GM12891 (cell line): ENCODE measurements at regions not wholly inside any gene's neighbourhood (a gene's known extent, or its start where the extent isn't known, plus 50 kb on each side); places are given as distances from the start of the nearest gene placed in this dataset.

Experiments
- DNase-seq: peaks from one replicate; pipeline ENCODE4 v3.0.0; 2011; ENCODE audit warnings: low spot score; ENCODE audit not compliant: insufficient read length
- FAIRE-seq: peaks from 2 replicates; lab custom pipeline; 2011; peaks lifted over from hg19 to GRCh38; lab: Jason Lieb, UNC
- PAX5 ChIP-seq: IDR thresholded peaks from 2 replicates; pipeline ENCODE4 v1.6.1; 2011; ENCODE audit warnings: low read length, moderate library complexity, mild to moderate bottlenecking; ENCODE audit not compliant: insufficient read depth, severe bottlenecking
- POLR2A ChIP-seq: IDR thresholded peaks from 2 replicates; pipeline ENCODE4 v1.6.1; 2011; ENCODE audit warnings: low read depth, low read length, control low read depth
- POLR2AphosphoS5 ChIP-seq: IDR thresholded peaks from 2 replicates; pipeline ENCODE4 v1.6.1; 2011; ENCODE audit warnings: low read depth, low read length, control low read depth
- POU2F2 ChIP-seq: IDR thresholded peaks from 2 replicates; pipeline ENCODE4 v1.6.1; 2011; ENCODE audit warnings: low read depth, mild to moderate bottlenecking, control low read depth, low read length, moderate library complexity
- SPI1 ChIP-seq: IDR thresholded peaks from 2 replicates; pipeline ENCODE4 v1.6.1; 2011; ENCODE audit warnings: low read depth, low read length, control low read depth
- TAF1 ChIP-seq: IDR thresholded peaks from 2 replicates; pipeline ENCODE4 v1.6.1; 2011; ENCODE audit warnings: low read depth, low read length, control low read depth

DNA sequence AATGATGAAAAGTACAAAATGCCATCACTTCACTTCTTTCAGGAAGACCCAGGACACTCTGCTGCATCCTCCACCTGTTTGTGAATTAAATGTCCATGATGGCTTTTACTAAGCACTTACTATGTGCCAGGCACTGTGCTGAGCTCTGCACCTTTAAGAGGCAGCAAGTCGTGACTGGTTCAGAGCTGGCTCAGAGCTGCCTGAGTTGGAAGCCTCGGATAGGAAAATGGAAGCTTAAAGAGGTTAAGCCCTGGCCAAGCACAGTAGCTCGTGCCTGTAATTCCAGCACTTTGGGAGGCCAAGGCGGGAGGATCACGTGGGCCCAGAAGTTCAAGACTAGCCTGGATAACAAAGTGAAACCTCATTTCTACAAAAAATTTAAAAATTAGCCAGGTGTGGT, 95.6 kb downstream of the SNX5 start:
- FAIRE-seq (peak; percentile 31), DNase-seq (no peak)
- TF ChIP-seq PAX5 (no peak), POU2F2 (no peak), POLR2AphosphoS5 (no peak), SPI1 (no peak), POLR2A (no peak), TAF1 (no peak)

DNA sequence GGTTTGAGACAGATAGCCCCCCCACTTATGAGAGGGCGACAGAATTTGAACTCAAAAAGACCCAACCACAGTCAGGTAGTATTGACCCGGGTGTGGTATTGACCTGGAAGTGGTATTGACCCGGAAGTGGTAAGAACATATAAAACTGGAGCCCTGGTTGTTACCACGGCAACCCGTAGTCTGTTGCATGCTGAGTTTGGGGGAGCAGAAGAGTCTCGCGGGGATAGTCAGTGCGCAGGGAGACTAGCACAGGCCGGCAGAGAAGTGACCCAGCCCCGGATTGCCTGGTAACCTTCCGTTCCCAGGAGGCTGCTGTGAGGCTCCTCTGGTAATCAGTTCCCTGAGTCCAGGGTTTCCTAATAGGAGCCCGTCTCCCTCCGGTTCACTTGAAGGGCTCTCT, 96.2 kb downstream of the SNX5 start:
- TF ChIP-seq POU2F2 (no peak), POLR2AphosphoS5 (no peak), TAF1 (no peak), POLR2A (no peak), SPI1 (no peak)
- FAIRE-seq: peak; percentile 90
- no peak for DNase-seq

DNA sequence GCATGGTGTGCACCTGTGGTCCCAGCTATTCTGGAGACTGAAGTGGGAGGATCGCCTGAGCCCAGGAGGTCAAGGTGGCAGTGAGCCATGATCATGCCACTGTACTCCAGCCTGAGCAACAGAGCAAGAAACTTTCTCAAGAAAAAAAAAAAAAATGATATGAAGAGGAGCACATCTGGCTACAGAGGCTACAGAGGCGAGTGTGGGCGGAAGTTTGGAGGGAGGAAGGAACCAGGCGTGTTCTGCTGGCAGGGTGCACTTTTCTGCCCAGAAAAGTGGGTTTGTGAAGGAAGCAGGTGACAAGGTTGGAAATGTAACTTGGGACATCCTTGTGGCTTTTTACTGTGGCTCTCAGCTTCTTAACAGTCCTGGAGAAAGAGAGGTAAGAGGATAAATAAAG, 96.7 kb downstream of the SNX5 start:
- DNase-seq (no peak), FAIRE-seq (no peak)
- no peak for TF ChIP-seq SPI1
- TF ChIP-seq POLR2A: no peak
- TF ChIP-seq POU2F2: no peak
- no peak for TF ChIP-seq PAX5
- no peak for TF ChIP-seq POLR2AphosphoS5
- TF ChIP-seq TAF1: no peak

DNA sequence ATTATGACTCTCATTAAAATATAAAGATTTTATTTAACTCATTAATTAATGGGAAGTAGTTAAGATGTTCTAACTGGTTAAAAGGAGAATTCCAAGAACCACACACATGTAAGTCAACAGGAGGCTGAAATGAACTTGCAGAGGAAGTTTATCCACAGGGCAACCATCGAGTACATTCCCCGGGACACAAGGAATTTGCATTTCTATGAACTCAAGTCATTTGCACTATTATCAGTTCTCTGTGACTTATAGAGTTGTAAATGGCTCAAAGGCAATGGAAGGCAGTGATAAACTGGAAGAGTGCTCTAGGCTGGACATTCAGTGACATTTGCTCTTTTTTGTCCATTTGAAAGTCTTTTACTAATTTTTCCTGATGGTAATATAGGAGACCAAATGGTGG, 97.4 kb downstream of the SNX5 start:
- FAIRE-seq (no peak), DNase-seq (no peak)
- TF ChIP-seq POLR2A (no peak), PAX5 (no peak), POU2F2 (no peak), SPI1 (no peak), TAF1 (no peak), POLR2AphosphoS5 (no peak)

DNA sequence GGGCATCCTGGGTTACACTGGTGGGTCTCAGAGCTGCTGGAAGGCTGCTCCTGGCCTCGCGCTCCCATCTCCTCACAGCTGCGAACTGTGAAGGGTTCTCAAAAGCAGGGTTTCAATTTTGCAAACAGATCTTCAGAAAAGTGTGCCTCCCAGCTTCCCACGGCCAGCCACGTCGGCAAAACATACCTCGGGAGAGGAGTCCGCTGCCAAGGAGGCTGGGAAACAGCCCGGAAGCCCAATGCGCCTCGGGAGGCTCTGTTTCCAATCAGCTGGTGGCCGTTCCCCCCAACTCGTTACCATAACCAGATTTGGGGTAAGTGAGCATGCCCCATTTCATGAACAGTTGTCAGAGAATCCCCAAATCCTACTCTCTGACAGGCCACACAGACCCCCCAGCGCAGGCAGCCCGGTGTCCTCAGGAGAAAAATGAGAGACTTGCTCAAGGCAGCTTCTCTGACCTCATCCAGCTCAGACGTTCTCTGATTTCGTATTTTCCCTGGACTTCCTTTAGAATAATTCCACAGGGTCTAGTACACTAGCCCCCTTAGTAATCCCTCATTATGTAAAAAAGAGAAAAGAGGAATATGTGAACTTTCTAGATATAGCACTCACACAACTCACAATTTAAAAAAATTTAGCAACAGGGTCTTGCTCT, 98.4 kb downstream of the SNX5 start:
- FAIRE-seq (no peak), DNase-seq (no peak)
- no peak for TF ChIP-seq POU2F2
- no peak for TF ChIP-seq POLR2A
- TF ChIP-seq PAX5: no peak
- no peak for TF ChIP-seq TAF1
- TF ChIP-seq SPI1: no peak
- no peak for TF ChIP-seq POLR2AphosphoS5

DNA sequence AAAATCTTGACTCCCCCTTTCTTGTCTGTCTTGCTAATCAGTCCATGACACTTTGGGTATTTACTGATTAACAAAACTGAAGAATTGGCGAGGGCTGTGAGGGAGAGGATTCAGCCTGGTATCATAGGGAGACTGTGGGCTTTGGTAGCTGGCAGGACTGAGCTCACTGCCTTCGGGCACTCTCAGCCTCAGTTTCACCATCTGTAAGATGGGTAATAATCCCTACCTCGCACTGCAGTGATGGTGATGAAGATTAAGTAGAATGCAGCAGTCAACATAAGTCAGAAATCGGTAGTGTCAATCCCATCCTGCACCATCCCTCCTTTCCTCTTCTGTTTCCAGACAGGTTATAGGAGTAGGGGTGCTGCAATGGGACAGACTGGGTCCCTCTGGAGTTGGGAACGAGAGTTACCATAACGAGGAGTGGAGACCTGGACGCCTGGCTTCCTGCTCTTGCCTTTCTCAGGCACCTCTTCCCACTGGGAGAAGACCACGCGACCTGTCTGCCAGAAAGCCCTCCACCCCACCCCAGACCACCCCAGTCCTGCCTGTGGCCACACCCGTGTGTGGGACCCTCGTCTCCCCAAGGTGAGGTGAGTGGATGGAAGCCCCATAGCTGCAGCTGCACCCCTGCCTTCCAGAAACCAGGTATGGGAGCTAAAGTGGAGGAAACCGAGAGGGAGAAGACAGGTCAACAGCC, 99.1 kb downstream of the SNX5 start:
- FAIRE-seq (no peak), DNase-seq (no peak)
- TF ChIP-seq PAX5 (no peak), POU2F2 (no peak), POLR2A (no peak)

DNA sequence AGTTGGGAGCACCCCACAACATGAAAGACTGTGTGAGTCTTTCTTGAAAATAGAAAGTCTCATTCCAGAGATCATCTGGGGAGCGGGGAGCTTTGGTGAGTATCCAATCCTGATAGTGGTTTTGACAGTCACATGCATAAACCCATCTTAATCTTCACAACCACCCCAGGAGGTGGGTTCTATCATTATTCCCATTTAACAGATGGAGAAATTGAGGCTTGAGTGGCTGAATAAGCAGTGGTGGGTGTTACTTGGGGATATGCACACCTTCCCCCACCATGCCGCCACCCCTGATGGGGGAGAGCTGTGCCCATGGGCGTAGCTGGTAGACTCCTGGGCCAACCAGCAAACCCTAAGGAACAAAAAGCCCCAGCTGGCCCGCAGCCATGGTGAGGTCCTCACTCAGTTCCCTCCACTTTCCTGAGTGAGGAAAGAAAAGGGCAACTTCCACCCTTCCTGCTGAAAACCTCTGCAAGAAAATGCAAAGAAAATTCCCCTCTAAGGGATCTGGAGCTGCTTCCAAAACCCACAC, 99.8 kb downstream of the SNX5 start:
- FAIRE-seq (no peak), DNase-seq (no peak)
- TF ChIP-seq POLR2AphosphoS5 (no peak), POU2F2 (no peak), SPI1 (no peak), PAX5 (no peak), POLR2A (no peak), TAF1 (no peak)

DNA sequence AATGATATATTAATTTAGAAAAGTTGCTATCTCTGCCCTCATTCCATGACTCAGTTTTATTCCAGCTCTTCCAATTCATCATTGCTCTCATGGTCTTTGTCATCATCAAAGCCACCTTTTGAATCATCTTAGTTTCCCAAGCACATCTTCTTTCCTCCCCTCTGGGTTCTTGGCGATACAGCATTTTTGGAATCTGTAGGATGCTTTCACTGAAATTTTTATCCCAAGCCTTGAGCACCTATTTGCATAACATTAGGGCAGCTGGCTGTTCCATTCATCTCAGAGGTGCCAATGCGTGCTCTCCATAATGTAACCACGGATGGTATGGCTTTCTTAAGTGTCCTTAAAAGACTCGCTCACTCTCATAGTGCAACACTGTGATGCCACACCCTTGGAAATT, 100.4 kb downstream of the SNX5 start:
- FAIRE-seq: no peak
- no peak for DNase-seq
- TF ChIP-seq POU2F2: no peak
- TF ChIP-seq POLR2AphosphoS5: no peak
- TF ChIP-seq TAF1: no peak
- TF ChIP-seq SPI1: no peak
- no peak for TF ChIP-seq PAX5
- no peak for TF ChIP-seq POLR2A

DNA sequence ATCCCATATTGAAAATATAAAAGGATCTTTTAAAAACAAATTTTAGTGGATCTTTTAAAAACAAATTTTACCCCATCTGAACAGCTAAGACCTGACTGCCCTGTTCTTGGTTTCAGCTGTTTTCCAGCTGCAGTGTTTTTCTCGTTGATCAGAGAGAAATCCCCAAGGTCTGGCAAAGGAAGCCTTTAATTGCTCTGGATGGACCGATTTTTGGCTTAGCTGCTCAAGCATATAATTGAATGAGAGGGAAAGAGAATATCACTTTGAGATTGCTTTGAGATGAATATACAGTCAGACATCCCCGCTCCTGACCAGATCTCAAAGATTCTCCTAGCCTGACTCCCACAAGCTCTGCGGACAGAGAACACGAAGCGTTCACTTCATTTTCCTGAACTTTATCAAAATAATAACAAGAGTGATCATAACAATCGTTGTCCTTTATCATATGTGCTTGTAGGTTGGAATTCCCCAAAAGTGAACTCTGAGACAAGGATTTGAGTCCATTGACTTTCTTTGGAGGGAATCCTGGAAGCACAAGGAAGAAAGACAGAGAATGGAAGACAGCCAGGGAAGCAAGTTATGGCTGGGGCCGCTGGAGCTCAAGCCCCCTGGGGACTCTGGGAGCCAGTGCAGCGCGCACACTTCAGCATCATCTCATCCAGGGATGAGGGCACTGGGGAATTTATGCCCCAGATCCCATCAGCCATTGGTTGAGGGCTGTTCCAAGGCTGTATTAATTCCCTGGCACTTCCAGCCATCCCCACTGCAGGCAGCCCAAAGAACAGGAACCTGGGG, 101.3 kb downstream of the SNX5 start:
- FAIRE-seq (no peak), DNase-seq (no peak)
- TF ChIP-seq POLR2AphosphoS5 (no peak), PAX5 (no peak), POU2F2 (no peak), SPI1 (no peak), TAF1 (no peak), POLR2A (no peak)
